ENCODE measurements at regions not wholly inside any gene's neighbourhood (a gene's known extent, or its start where the extent isn't known, plus 50 kb on each side); places are given as distances from the start of the nearest gene placed in this dataset.
A peak's percentile ranks its signal among the peaks of the same experiment; 100 is the strongest.

GRCh38 chr2:240223631-240224030 lies 83.2 kb upstream of the OTOS start:
- Histone ChIP-seq H3K4me1 (ENCODE audit: control insufficient read depth, insufficient read depth, low read length) (peaks cover 6% of the 10 kb centered on the region), H4K5ac (ENCODE audit: low read depth, low read length) (no peak overlapping the region), H3K79me1 (ENCODE audit: low read depth in 1 of 2, low read length in 2 of 2) (no peaks in the 10 kb centered on the region), H3K23ac (ENCODE audit: low read depth, low read length) (no peak overlapping the region), H2BK5ac (ENCODE audit: low read depth, low read length, poor library complexity, severe bottlenecking) (no peak overlapping the region), H4K91ac (ENCODE audit: insufficient read depth, low read depth, low read length) (no peak overlapping the region), H3K56ac (ENCODE audit: extremely low read depth, insufficient read depth, low read length) (no peak overlapping the region), H3K27me3 (ENCODE audit: control insufficient read depth, insufficient read depth, low read length) (no peaks in the 10 kb centered on the region; the same call in 1 of the 2 replicates), H4K8ac (ENCODE audit: low read depth in 2 of 2, low read length in 2 of 2) (no peak overlapping the region), H2BK20ac (ENCODE audit: low read depth, low read length) (no peak overlapping the region), H3K4me2 (ENCODE audit: low read depth, low read length) (no peak overlapping the region), H3K18ac (ENCODE audit: low read depth, low read length) (no peak overlapping the region), H2AK5ac (ENCODE audit: low read depth, low read length) (no peak overlapping the region), H3K9ac (ENCODE audit: low read depth, low read length) (no peak overlapping the region), H3K4me3 (ENCODE audit: insufficient read depth, low read depth, low read length) (no peak overlapping the region), H3K14ac (replicated peaks; ENCODE audit: low read depth, low read length) (no peak overlapping the region), H2BK120ac (ENCODE audit: low read depth, low read length) (peak overlapping the region; percentile 19; the same call in 1 of the 2 replicates), H3K27ac (ENCODE audit: insufficient read depth, low read length) (no peak overlapping the region), H4K20me1 (ENCODE audit: insufficient read depth, low read length) (no peaks in the 10 kb centered on the region), H3K9me3 (ENCODE audit: control insufficient read depth, insufficient read depth, low read length) (0 out of 2 replicates have a peak, but pooled peaks cover 2% of the 10 kb centered on the region), H2AK9ac (replicated peaks; ENCODE audit: low read depth, low read length, poor library complexity) (peak overlapping the region; percentile 59), H3K4ac (ENCODE audit: low read depth, low read length) (no peak overlapping the region; the same call in 1 of the 2 replicates), H3K9me1 (ENCODE audit: insufficient read depth, low read length) (no peaks in the 10 kb centered on the region), H3K36me3 (ENCODE audit: control insufficient read depth, insufficient read depth, low read length) (no peaks in the 10 kb centered on the region), H2AFZ (replicated peaks; ENCODE audit: low read length, poor library complexity) (no peak overlapping the region), H2BK15ac (ENCODE audit: low read depth, low read length) (no peak overlapping the region)
- no peak for TF ChIP-seq POLR2A (IDR thresholded peaks at IDR 0.05; ENCODE audit: low read depth, low read length)
- TF ChIP-seq SMC3 (IDR thresholded peaks at IDR 0.05; ENCODE audit: low read depth, low read length), result no peak
- TF ChIP-seq RAD21 (IDR thresholded peaks at IDR 0.05; ENCODE audit: low read length), result no peak
- no peak for TF ChIP-seq MAFK (IDR thresholded peaks at IDR 0.05; ENCODE audit: low read depth, low read length)
- TF ChIP-seq FOS (IDR thresholded peaks at IDR 0.05; ENCODE audit: low read depth, low read length), result no peak
- no peak for TF ChIP-seq RCOR1 (IDR thresholded peaks at IDR 0.05; ENCODE audit: insufficient replicate concordance, low read length)
- no peak for TF ChIP-seq CHD1 (IDR thresholded peaks at IDR 0.05; ENCODE audit: low read depth, low read length)
- TF ChIP-seq CTCF (conservative IDR thresholded peaks at IDR 0.05; ENCODE audit: low read depth, low read length), result no peak
- TF ChIP-seq NFE2L2 (IDR thresholded peaks at IDR 0.05; ENCODE audit: low read depth, low read length), result no peak
- TF ChIP-seq RFX5 (IDR thresholded peaks at IDR 0.05; ENCODE audit: low read depth, low read length), result no peak
- TF ChIP-seq, protein P1, sequence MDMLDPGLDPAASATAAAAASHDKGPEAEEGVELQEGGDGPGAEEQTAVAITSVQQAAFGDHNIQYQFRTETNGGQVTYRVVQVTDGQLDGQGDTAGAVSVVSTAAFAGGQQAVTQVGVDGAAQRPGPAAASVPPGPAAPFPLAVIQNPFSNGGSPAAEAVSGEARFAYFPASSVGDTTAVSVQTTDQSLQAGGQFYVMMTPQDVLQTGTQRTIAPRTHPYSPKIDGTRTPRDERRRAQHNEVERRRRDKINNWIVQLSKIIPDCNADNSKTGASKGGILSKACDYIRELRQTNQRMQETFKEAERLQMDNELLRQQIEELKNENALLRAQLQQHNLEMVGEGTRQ (IDR thresholded peaks at IDR 0.05; ENCODE audit: low read depth, low read length), result no peak
- intact Hi-C loops (cut with micrococcal nuclease) (no loop called here), dilution Hi-C loops (cut with HindIII; ENCODE audit: low sequenced_read_pairs, unreplicated experiment) (no loop called here), in situ Hi-C loops (cut with MboI; ENCODE audit: low sequenced_read_pairs) (no loop called here)
- POLR2A ChIA-PET (ENCODE audit: unreplicated experiment), result no interaction called here
- no TSS peak for BruUV-seq (replicated peaks)
- 63% methylated on average over 2 of the region's 7 CpGs; no CpG with 5 or more reads in 1 of the 2 experiments for WGBS, 2 experiments (ENCODE audit: extremely low coverage in 2 of 2, insufficient read length in 1 of 2)
- CTCF ChIA-PET, result interaction anchor here (1.5 kb wide), 1 partner anchor 73 kb away, joined by 3 read pairs; no protein-coding TSS in a partner anchor
- no peak for DNase-seq
- no peak for ATAC-seq (ENCODE audit: low read depth)

Measured in IMR-90 (cell line).